ENCODE measurements at regions not wholly inside any gene's neighbourhood (a gene's known extent, or its start where the extent isn't known, plus 50 kb on each side); places are given as distances from the start of the nearest gene placed in this dataset.
"Not testable (repeated sequence)": the region's sequence is repeated elsewhere in the genome, so short reads cannot be mapped to it uniquely, and the experiment has no call there.

GRCh38 chr9:117864385-117865057 is 160.3 kb downstream of the TLR4 start:
- no peak for DNase-seq

- DNase-seq: no peak
These were observed 164.4 kb downstream of the TLR4 start for GRCh38 chr9:117868594-117868993.

- DNase-seq: no peak
These were observed 165.1 kb downstream of the TLR4 start for GRCh38 chr9:117869287-117869686.

- DNase-seq: no peak
These were observed 165.5 kb downstream of the TLR4 start for GRCh38 chr9:117869712-117870111.

- no peak for DNase-seq
These were observed 169.5 kb downstream of the TLR4 start for GRCh38 chr9:117873664-117874063.

GRCh38 chr9:117875886-117876285 is 171.7 kb downstream of the TLR4 start:
- DNase-seq: no peak

- no peak for DNase-seq
These were observed 178.0 kb downstream of the TLR4 start for GRCh38 chr9:117882171-117882570.

- no peak for DNase-seq
These were observed 182.4 kb downstream of the TLR4 start for GRCh38 chr9:117886616-117887015.

- no peak for DNase-seq
These were observed 183.2 kb downstream of the TLR4 start for GRCh38 chr9:117887383-117887782.

GRCh38 chr9:117887941-117888340 is 183.7 kb downstream of the TLR4 start:
- no peak for DNase-seq

GRCh38 chr9:117903453-117903852 is 199.2 kb downstream of the TLR4 start:
- DNase-seq: no peak

GRCh38 chr9:117906763-117907162 is 202.6 kb downstream of the TLR4 start:
- no peak for DNase-seq

GRCh38 chr9:117907420-117907819 is 203.2 kb downstream of the TLR4 start:
- no peak for DNase-seq

- DNase-seq: no peak
These were observed 212.1 kb downstream of the TLR4 start for GRCh38 chr9:117916291-117916690.

GRCh38 chr9:117917873-117918272 is 213.7 kb downstream of the TLR4 start:
- no peak for DNase-seq

GRCh38 chr9:117919538-117919937 is 215.3 kb downstream of the TLR4 start:
- no peak for DNase-seq

GRCh38 chr9:117926031-117926658 is 221.9 kb downstream of the TLR4 start:
- DNase-seq: no peak

- no peak for DNase-seq
These were observed 223.2 kb downstream of the TLR4 start for GRCh38 chr9:117927354-117927753.

- no peak for DNase-seq
These were observed 225.7 kb downstream of the TLR4 start for GRCh38 chr9:117929868-117930267.

GRCh38 chr9:117932585-117932984 is 228.4 kb downstream of the TLR4 start:
- DNase-seq: no peak

GRCh38 chr9:117936185-117937130 is 232.3 kb downstream of the TLR4 start:
- DNase-seq: no peak

- DNase-seq: no peak
These were observed 233.9 kb downstream of the TLR4 start for GRCh38 chr9:117938086-117938485.

GRCh38 chr9:117938896-117939295 is 234.7 kb downstream of the TLR4 start:
- DNase-seq: no peak

- DNase-seq: not testable (repeated sequence)
These were observed 240.5 kb downstream of the TLR4 start for GRCh38 chr9:117944750-117945149.

Data from CD4-positive, alpha-beta T cell treated with Interleukin-17A for 4 hours (primary cell).